Thoracic aorta (tissue), 2 donors: ENCODE measurements at regions not wholly inside any gene's neighbourhood (a gene's known extent, or its start where the extent isn't known, plus 50 kb on each side); places are given as distances from the start of the nearest gene placed in this dataset.

Experiments used
- ATAC-seq: fragments of 150-250 bp; one replicate; pipeline ENCODE4 v1.8.0; 2017; ENCODE audit warnings: low read depth; ENCODE audit not compliant: insufficient number of reproducible peaks, low FRiP score
- DNase-seq: peaks from one replicate; pipeline ENCODE4 v3.0.0-alpha.2; 2020; ENCODE audit warnings: low spot score
- H3K27ac ChIP-seq, 2 donors: fragments of 200-600 bp; sonication (generic); 1 replicate in 1 of 2; 2 replicates in 1 of 2; pipeline ENCODE4 v1.5.1; 2016; ENCODE audit warnings: mild to moderate bottlenecking in 2 of 2, moderate library complexity in 2 of 2
- H3K27me3 ChIP-seq: fragments of 200-600 bp; sonication (generic); replicated peaks from 2 replicates; pipeline ENCODE4 v1.6.0; 2016; ENCODE audit warnings: mild to moderate bottlenecking; ENCODE audit not compliant: insufficient read depth
- H3K36me3 ChIP-seq: fragments of 200-600 bp; sonication (generic); one replicate; pipeline ENCODE4 v1.5.1; 2016
- H3K4me1 ChIP-seq, 2 donors: fragments of 200-600 bp; sonication (generic); 1 replicate in 1 of 2; 2 replicates in 1 of 2; pipeline versions ENCODE4 v1.5.1 to v1.6.0; 2016; ENCODE audit warnings: low read depth in 2 of 2, mild to moderate bottlenecking in 1 of 2; ENCODE audit not compliant: control insufficient read depth in 1 of 2
- H3K4me3 ChIP-seq: fragments of 200-600 bp; sonication (generic); 2 replicates; pipeline ENCODE4 v1.5.1; 2016; ENCODE audit warnings: mild to moderate bottlenecking
- H3K9me3 ChIP-seq: fragments of 200-600 bp; sonication (generic); 2 replicates; pipeline ENCODE4 v1.5.1; 2016
- CTCF ChIP-seq: fragments of 200-600 bp; sonication (generic); IDR thresholded peaks from one replicate; pipeline ENCODE4 v1.5.1; 2019; ENCODE audit warnings: antibody characterized with exemption

DNA sequence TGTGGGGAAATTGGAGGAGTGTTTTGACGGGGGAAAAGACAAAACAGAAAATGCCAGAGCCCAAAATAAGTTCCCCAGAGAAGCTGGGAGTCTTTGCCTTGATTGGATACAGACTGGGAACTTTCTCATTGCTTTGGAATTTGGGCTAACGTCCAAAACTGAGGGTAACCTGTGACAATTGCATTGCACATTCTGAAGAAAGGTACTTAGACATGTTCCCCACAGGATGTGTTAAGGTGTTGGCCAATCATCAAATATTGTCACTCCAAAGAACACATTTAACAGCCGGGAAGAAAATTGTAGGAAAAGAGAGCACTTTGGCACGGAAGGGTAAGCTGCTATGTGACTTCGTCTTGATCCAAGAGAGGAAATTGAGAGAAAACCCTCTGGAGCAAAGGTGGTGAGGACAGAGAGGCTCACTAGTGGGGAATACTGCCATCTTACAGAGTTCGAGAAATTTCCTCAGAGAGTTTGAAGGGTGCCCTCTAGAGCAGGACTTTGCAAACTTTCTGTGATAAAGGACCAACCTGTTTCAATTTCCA, 619.5 kb upstream of the TBL1XR1 start:
- H3K36me3 ChIP-seq = no peaks in the 10 kb centered on the region

DNA sequence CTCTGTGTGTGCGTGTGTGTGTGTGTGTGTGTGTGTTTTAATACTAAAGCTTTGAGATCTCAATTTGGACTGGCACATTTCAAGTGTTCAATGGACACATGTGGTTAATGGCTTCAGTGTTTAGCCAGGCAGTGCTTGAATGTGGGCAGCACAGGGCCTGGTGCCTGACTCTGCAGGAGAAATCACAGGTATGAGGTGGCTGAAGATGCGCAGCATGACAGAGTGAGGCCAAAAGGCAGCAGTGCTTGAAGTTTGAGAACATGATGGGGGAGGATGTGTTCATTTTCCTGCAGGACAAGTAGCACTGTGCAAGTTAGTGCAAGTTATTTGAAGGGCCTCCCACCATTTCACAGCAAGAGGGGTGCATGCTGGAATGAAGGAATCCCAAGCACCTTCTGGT, 620.5 kb upstream of the TBL1XR1 start:
- no peak for TF ChIP-seq CTCF
- H3K4me1 ChIP-seq = peaks cover 6 to 57% of the 10 kb centered on the region in 2 donors
- ATAC-seq (no peak), DNase-seq (no peak)
- peak overlapping the region; percentile 36 to 61 for H3K27ac ChIP-seq
- no peaks in the 10 kb centered on the region for H3K9me3 ChIP-seq
- no peaks in the 10 kb centered on the region for H3K36me3 ChIP-seq
- H3K4me3 ChIP-seq = no peak overlapping the region
- no peaks in the 10 kb centered on the region for H3K27me3 ChIP-seq

More for the DNA sequence above, 619.5 kb upstream of the TBL1XR1 start:
- DNase-seq (no peak), ATAC-seq (peak; percentile 14)
- Histone ChIP-seq H3K27ac (peak overlapping the region; percentile 61 to 70), H3K9me3 (no peaks in the 10 kb centered on the region), H3K4me3 (peak overlapping the region; percentile 21), H3K27me3 (no peaks in the 10 kb centered on the region), H3K4me1 (peaks cover 0 to 59% of the 10 kb centered on the region in 2 donors)
- TF ChIP-seq CTCF = no peak

GRCh38 chr3:177818712-177819240, 621.5 kb upstream of the TBL1XR1 start:
- no peaks in the 10 kb centered on the region for H3K36me3 ChIP-seq
- peaks cover 13 to 59% of the 10 kb centered on the region in 2 donors for H3K4me1 ChIP-seq
- H3K9me3 ChIP-seq = no peaks in the 10 kb centered on the region
- no peak for TF ChIP-seq CTCF
- H3K27ac ChIP-seq = peak overlapping the region in 1 of 2 donors; percentile 45
- ATAC-seq (no peak), DNase-seq (no peak)
- H3K4me3 ChIP-seq = no peak overlapping the region
- no peaks in the 10 kb centered on the region for H3K27me3 ChIP-seq

- no peaks in the 10 kb centered on the region for H3K36me3 ChIP-seq
- no peak overlapping the region for H3K4me3 ChIP-seq
- peak overlapping the region in 1 of 2 donors; percentile 39 for H3K27ac ChIP-seq
- H3K9me3 ChIP-seq = no peaks in the 10 kb centered on the region
- H3K4me1 ChIP-seq = peaks cover 23 to 65% of the 10 kb centered on the region in 2 donors
- no peaks in the 10 kb centered on the region for H3K27me3 ChIP-seq
- DNase-seq = no peak
- no peak for ATAC-seq
- TF ChIP-seq CTCF = no peak
These were observed 623.5 kb upstream of the TBL1XR1 start for GRCh38 chr3:177820683-177821316.

DNA sequence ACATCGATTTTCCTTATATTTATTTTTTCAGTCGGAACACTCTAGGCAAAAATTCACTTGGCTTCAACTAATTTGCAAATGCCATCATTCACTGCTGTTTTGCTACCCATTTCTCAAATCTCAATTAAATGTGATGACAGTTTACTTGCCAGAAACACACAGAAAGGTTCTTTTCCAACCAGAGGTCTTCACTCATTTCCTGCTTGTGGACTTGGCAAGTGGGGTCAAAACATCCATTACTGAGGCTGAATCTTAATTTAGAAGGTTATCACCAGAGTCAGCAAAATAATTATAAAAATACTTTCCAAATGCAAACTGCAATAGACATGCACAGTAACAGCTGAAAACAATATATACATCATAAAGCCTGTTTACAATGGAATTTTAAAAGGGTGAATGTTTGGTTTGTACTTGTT, 625.4 kb upstream of the TBL1XR1 start:
- peaks cover 23 to 52% of the 10 kb centered on the region in 2 donors for H3K4me1 ChIP-seq
- ATAC-seq (no peak), DNase-seq (no peak)
- H3K36me3 ChIP-seq = no peaks in the 10 kb centered on the region
- no peaks in the 10 kb centered on the region for H3K27me3 ChIP-seq
- no peaks in the 10 kb centered on the region for H3K9me3 ChIP-seq
- TF ChIP-seq CTCF = no peak
- no peak overlapping the region for H3K4me3 ChIP-seq
- H3K27ac ChIP-seq = no peak overlapping the region
